Erythroblast (primary cell): ENCODE measurements at regions not wholly inside any gene's neighbourhood (a gene's known extent, or its start where the extent isn't known, plus 50 kb on each side); places are given as distances from the start of the nearest gene placed in this dataset.

Source experiments
- GATA1 ChIP-seq: IDR thresholded peaks from 2 replicates; pipeline ENCODE4 v1.6.1; 2011; ENCODE audit warnings: low read depth, mild to moderate bottlenecking, control low read depth, low read length, moderate library complexity
- POLR2A ChIP-seq: IDR thresholded peaks from 2 replicates; pipeline ENCODE4 v1.6.1; 2011; ENCODE audit warnings: mild to moderate bottlenecking, low read length

- TF ChIP-seq POLR2A (no peak), GATA1 (no peak)
Observed at GRCh38 chr18:42510540-42510939, 555.5 kb downstream of the PIK3C3 start.
